ENCODE measurements at regions not wholly inside any gene's neighbourhood (a gene's known extent, or its start where the extent isn't known, plus 50 kb on each side); places are given as distances from the start of the nearest gene placed in this dataset.

- TF ChIP-seq CTCF (IDR thresholded peaks at IDR 0.05) (no peak), POLR2A (IDR thresholded peaks at IDR 0.05) (no peak)
- Histone ChIP-seq H3K36me3 (replicated peaks in 1 of 2) (no peaks in the 10 kb centered on the region), H3K27me3 (no peaks in the 10 kb centered on the region), H3K9me3 (replicated peaks in 1 of 3) (no peaks in the 10 kb centered on the region), H3K27ac (no peak overlapping the region), H3K4me3 (no peak overlapping the region), H3K4me1 (replicated peaks in 1 of 2) (no peaks in the 10 kb centered on the region)
- DNase-seq: no peak
- intact Hi-C loops (cut with DNase I): no loop called here
These were observed 1272.4 kb upstream of the ADGRL4 start for GRCh38 chr1:80278936-80279335.

- no peaks in the 10 kb centered on the region for H3K27me3 ChIP-seq
- no peak overlapping the region for H3K27ac ChIP-seq
- H3K4me1 ChIP-seq (replicated peaks in 1 of 2): no peaks in the 10 kb centered on the region
- H3K36me3 ChIP-seq (replicated peaks in 1 of 2): no peaks in the 10 kb centered on the region
- intact Hi-C loops (cut with DNase I): no loop called here
- H3K9me3 ChIP-seq (replicated peaks in 1 of 3): no peaks in the 10 kb centered on the region
- H3K4me3 ChIP-seq: no peak overlapping the region
- 87 to 96% (median 92%) methylated on average over 4 of the region's 4 CpGs for WGBS, 4 donors
- no peak for TF ChIP-seq POLR2A (IDR thresholded peaks at IDR 0.05)
- TF ChIP-seq CTCF (IDR thresholded peaks at IDR 0.05): no peak
- no peak for DNase-seq
These were observed 1267.7 kb upstream of the ADGRL4 start for GRCh38 chr1:80274256-80274655.

- no peaks in the 10 kb centered on the region for H3K27me3 ChIP-seq
- no peaks in the 10 kb centered on the region for H3K36me3 ChIP-seq (replicated peaks in 1 of 2)
- no peak for DNase-seq
- intact Hi-C loops (cut with DNase I): no loop called here
- no peaks in the 10 kb centered on the region for H3K4me1 ChIP-seq (replicated peaks in 1 of 2)
- no peak overlapping the region for H3K27ac ChIP-seq
- no peak for TF ChIP-seq CTCF (IDR thresholded peaks at IDR 0.05)
- no peak for TF ChIP-seq POLR2A (IDR thresholded peaks at IDR 0.05)
- no peaks in the 10 kb centered on the region for H3K9me3 ChIP-seq (replicated peaks in 1 of 3)
- H3K4me3 ChIP-seq: no peak overlapping the region
- 76 to 91% (median 83%) methylated on average over 2 of the region's 2 CpGs for WGBS, 4 donors
These were observed 1266.0 kb upstream of the ADGRL4 start for GRCh38 chr1:80272495-80272894.

- Histone ChIP-seq H3K27ac (no peak overlapping the region), H3K4me1 (replicated peaks in 1 of 2) (no peaks in the 10 kb centered on the region), H3K9me3 (replicated peaks in 1 of 3) (no peaks in the 10 kb centered on the region), H3K36me3 (replicated peaks in 1 of 2) (no peaks in the 10 kb centered on the region), H3K4me3 (no peak overlapping the region), H3K27me3 (no peaks in the 10 kb centered on the region)
- intact Hi-C loops (cut with DNase I): no loop called here
- no peak for DNase-seq
- WGBS, 4 donors: 61 to 71% (median 63%) methylated on average over 1 of the region's 1 CpG
- no peak for TF ChIP-seq CTCF (IDR thresholded peaks at IDR 0.05)
- TF ChIP-seq POLR2A (IDR thresholded peaks at IDR 0.05): no peak
These were observed 1252.1 kb upstream of the ADGRL4 start for GRCh38 chr1:80258659-80259058.

Measured in adrenal gland (tissue), 9 donors.